ENCODE measurements at regions not wholly inside any gene's neighbourhood (a gene's known extent, or its start where the extent isn't known, plus 50 kb on each side); places are given as distances from the start of the nearest gene placed in this dataset.
"Not testable (repeated sequence)": the region's sequence is repeated elsewhere in the genome, so short reads cannot be mapped to it uniquely, and the experiment has no call there.

- no peak for DNase-seq (ENCODE audit: extremely low spot score)
- POLR2A ChIA-PET = no interaction called here
- CTCF ChIA-PET = no interaction called here
- TF ChIP-seq LEF1 (IDR thresholded peaks at IDR 0.05; ENCODE audit: borderline replicate concordance) = no peak
- no peak for TF ChIP-seq BHLHE40 (IDR thresholded peaks at IDR 0.05; ENCODE audit: borderline replicate concordance)
- no peak for TF ChIP-seq PKNOX1 (IDR thresholded peaks at IDR 0.05)
Measured at GRCh38 chr4:66372706-66373105, 702.4 kb upstream of the EPHA5 start.

GRCh38 chr4:66367043-66367660, 696.9 kb upstream of the EPHA5 start:
- no peak for DNase-seq (ENCODE audit: extremely low spot score)
- CTCF ChIA-PET = no interaction called here
- POLR2A ChIA-PET = no interaction called here
- no peak for TF ChIP-seq ZNF384 (IDR thresholded peaks at IDR 0.05)
- no peak for TF ChIP-seq BHLHE40 (IDR thresholded peaks at IDR 0.05; ENCODE audit: borderline replicate concordance)
- no peak for TF ChIP-seq FOXA1 (IDR thresholded peaks at IDR 0.05)
- no peak for TF ChIP-seq NFRKB (IDR thresholded peaks at IDR 0.05)
- no peak for TF ChIP-seq HDGF (IDR thresholded peaks at IDR 0.05; ENCODE audit: borderline replicate concordance)
- TF ChIP-seq SP1 (IDR thresholded peaks at IDR 0.05) = no peak
- no peak for TF ChIP-seq ELF4 (IDR thresholded peaks at IDR 0.05)
- no peak for TF ChIP-seq SUZ12 (IDR thresholded peaks at IDR 0.05)
- no peak for TF ChIP-seq CTBP1 (IDR thresholded peaks at IDR 0.05; ENCODE audit: borderline replicate concordance)
- no peak for TF ChIP-seq FOXM1 (IDR thresholded peaks at IDR 0.05; ENCODE audit: borderline replicate concordance)
- TF ChIP-seq PKNOX1 (IDR thresholded peaks at IDR 0.05) = no peak
- no peak for TF ChIP-seq LEF1 (IDR thresholded peaks at IDR 0.05; ENCODE audit: borderline replicate concordance)
- TF ChIP-seq L3MBTL2 (conservative IDR thresholded peaks at IDR 0.05) = no peak
- TF ChIP-seq TARDBP (IDR thresholded peaks at IDR 0.05) = no peak
- no peak for TF ChIP-seq ARNT (IDR thresholded peaks at IDR 0.05)

- CTCF ChIA-PET, POLR2A ChIA-PET: not testable (repeated sequence)
Measured at GRCh38 chr4:66360395-66360794, 690.1 kb upstream of the EPHA5 start.

GRCh38 chr4:66357316-66357715, 687.0 kb upstream of the EPHA5 start:
- no peak for TF ChIP-seq SUZ12 (IDR thresholded peaks at IDR 0.05)
- TF ChIP-seq HDGF (IDR thresholded peaks at IDR 0.05; ENCODE audit: borderline replicate concordance) = no peak
- no peak for TF ChIP-seq NFRKB (IDR thresholded peaks at IDR 0.05)
- TF ChIP-seq TARDBP (IDR thresholded peaks at IDR 0.05) = no peak
- TF ChIP-seq ARNT (IDR thresholded peaks at IDR 0.05) = no peak
- no peak for TF ChIP-seq FOXA1 (IDR thresholded peaks at IDR 0.05)
- no peak for TF ChIP-seq PKNOX1 (IDR thresholded peaks at IDR 0.05)
- TF ChIP-seq ZNF384 (IDR thresholded peaks at IDR 0.05) = no peak
- no peak for TF ChIP-seq L3MBTL2 (conservative IDR thresholded peaks at IDR 0.05)
- TF ChIP-seq FOXK2 (IDR thresholded peaks at IDR 0.05) = no peak
- TF ChIP-seq FOXM1 (IDR thresholded peaks at IDR 0.05; ENCODE audit: borderline replicate concordance) = no peak
- TF ChIP-seq SP1 (IDR thresholded peaks at IDR 0.05) = no peak
- TF ChIP-seq ELF4 (IDR thresholded peaks at IDR 0.05) = no peak
- TF ChIP-seq LEF1 (IDR thresholded peaks at IDR 0.05; ENCODE audit: borderline replicate concordance) = no peak
- TF ChIP-seq BHLHE40 (IDR thresholded peaks at IDR 0.05; ENCODE audit: borderline replicate concordance) = no peak
- TF ChIP-seq CTBP1 (IDR thresholded peaks at IDR 0.05; ENCODE audit: borderline replicate concordance) = no peak
- POLR2A ChIA-PET = no interaction called here
- CTCF ChIA-PET = no interaction called here
- no peak for DNase-seq (ENCODE audit: extremely low spot score)

More at GRCh38 chr4:66360395-66360794, 690.1 kb upstream of the EPHA5 start:
- not testable (repeated sequence) for DNase-seq (ENCODE audit: extremely low spot score)

GRCh38 chr4:66355328-66355727, 685.0 kb upstream of the EPHA5 start:
- TF ChIP-seq CTBP1 (IDR thresholded peaks at IDR 0.05; ENCODE audit: borderline replicate concordance) = no peak
- TF ChIP-seq BHLHE40 (IDR thresholded peaks at IDR 0.05; ENCODE audit: borderline replicate concordance) = no peak
- TF ChIP-seq FOXM1 (IDR thresholded peaks at IDR 0.05; ENCODE audit: borderline replicate concordance) = no peak
- TF ChIP-seq ZNF384 (IDR thresholded peaks at IDR 0.05) = no peak
- TF ChIP-seq SP1 (IDR thresholded peaks at IDR 0.05) = no peak
- POLR2A ChIA-PET = no interaction called here
- no peak for DNase-seq (ENCODE audit: extremely low spot score)
- CTCF ChIA-PET = no interaction called here

GRCh38 chr4:66351761-66352160, 681.5 kb upstream of the EPHA5 start:
- no peak for TF ChIP-seq FOXM1 (IDR thresholded peaks at IDR 0.05; ENCODE audit: borderline replicate concordance)
- ChIA-PET CTCF (no interaction called here), POLR2A (no interaction called here)
- no peak for DNase-seq (ENCODE audit: extremely low spot score)

- CTCF ChIA-PET = no interaction called here
- TF ChIP-seq ZNF384 (IDR thresholded peaks at IDR 0.05) (no peak), PKNOX1 (IDR thresholded peaks at IDR 0.05) (peak; percentile 28; the same call in 1 of the 2 replicates)
- no peak for DNase-seq (ENCODE audit: extremely low spot score)
- POLR2A ChIA-PET = no interaction called here
Measured at GRCh38 chr4:66340286-66340893, 670.1 kb upstream of the EPHA5 start.
